Loucy (cell line): ENCODE measurements at regions not wholly inside any gene's neighbourhood (a gene's known extent, or its start where the extent isn't known, plus 50 kb on each side); places are given as distances from the start of the nearest gene placed in this dataset.

Experiments
- CTCF ChIP-seq: fragments of 200-600 bp; sonication (generic); conservative IDR thresholded peaks from 2 replicates; pipeline ENCODE4 v1.5.1; 2014; ENCODE audit warnings: mild to moderate bottlenecking, antibody characterized with exemption, low read length
- EZH2phosphoT487 ChIP-seq: fragments of 200-600 bp; IDR thresholded peaks from 2 replicates; pipeline ENCODE4 v1.6.1; 2018; ENCODE audit warnings: antibody characterized with exemption, mild to moderate bottlenecking, moderate library complexity, borderline replicate concordance

DNA sequence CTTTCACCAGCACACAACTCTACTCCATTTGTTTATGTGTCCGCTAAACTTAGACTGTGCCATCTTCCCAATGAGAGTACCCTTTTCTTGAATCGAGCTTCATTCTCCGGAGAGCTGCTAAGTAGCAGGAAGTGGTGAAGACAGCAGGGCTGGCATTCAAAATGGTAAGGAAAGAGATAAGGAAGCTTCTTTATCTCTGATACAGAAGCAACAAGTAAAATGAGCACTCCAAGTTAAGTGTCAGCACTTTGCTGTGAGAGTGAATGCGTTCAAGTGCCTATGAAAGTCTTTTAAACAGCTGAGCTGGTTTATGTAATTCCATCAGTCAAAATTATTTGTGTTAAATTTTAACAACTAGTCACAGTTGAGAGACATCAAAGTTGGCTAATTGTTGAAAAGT lies 386.8 kb upstream of the PTPRD start:
- no peak for TF ChIP-seq CTCF
- no peak for TF ChIP-seq EZH2phosphoT487
